Muscle layer of duodenum (tissue), 2 donors: ENCODE measurements at regions not wholly inside any gene's neighbourhood (a gene's known extent, or its start where the extent isn't known, plus 50 kb on each side); places are given as distances from the start of the nearest gene placed in this dataset.

ENCODE experiments used
- H3K27ac ChIP-seq: one replicate; pipeline ENCODE4 v1.7.0; 2013; ENCODE audit warnings: mild to moderate bottlenecking, low read length
- H3K27me3 ChIP-seq: one replicate; pipeline ENCODE4 v1.7.0; 2013; ENCODE audit warnings: low read depth, mild to moderate bottlenecking, control low read depth, low read length
- H3K36me3 ChIP-seq, 2 donors: one replicate each; pipeline ENCODE4 v1.7.0; 2013; ENCODE audit warnings: low read length in 2 of 2, control low read depth in 1 of 2, mild to moderate bottlenecking in 1 of 2; ENCODE audit not compliant: insufficient read depth in 2 of 2, control insufficient read depth in 1 of 2
- H3K4me1 ChIP-seq, 2 donors: one replicate each; pipeline ENCODE4 v1.7.0; 2013; ENCODE audit warnings: low read length in 2 of 2, mild to moderate bottlenecking in 2 of 2, control low read depth in 1 of 2, moderate library complexity in 1 of 2; ENCODE audit not compliant: insufficient read depth in 2 of 2, control insufficient read depth in 1 of 2
- H3K4me3 ChIP-seq, 2 donors: one replicate each; pipeline ENCODE4 v1.7.0; 2013; ENCODE audit warnings: low read length in 2 of 2, low read depth in 1 of 2, mild to moderate bottlenecking in 1 of 2
- H3K9me3 ChIP-seq, 2 donors: one replicate each; pipeline ENCODE4 v1.7.0; 2013; ENCODE audit warnings: low read length in 2 of 2, control low read depth in 1 of 2, mild to moderate bottlenecking in 1 of 2; ENCODE audit not compliant: control insufficient read depth in 1 of 2
- donor health status: healthy.

- Histone ChIP-seq H3K36me3 (no peaks in the 10 kb centered on the region), H3K4me1 (no peaks in the 10 kb centered on the region), H3K9me3 (no peaks in the 10 kb centered on the region), H3K4me3 (no peak overlapping the region), H3K27ac (no peak overlapping the region), H3K27me3 (no peaks in the 10 kb centered on the region)
These were observed 213.0 kb upstream of the IL12B start for GRCh38 chr5:159543326-159543725.

GRCh38 chr5:159545156-159545555, 214.9 kb upstream of the IL12B start:
- no peaks in the 10 kb centered on the region for H3K27me3 ChIP-seq
- H3K9me3 ChIP-seq, result no peaks in the 10 kb centered on the region
- H3K4me1 ChIP-seq, result no peaks in the 10 kb centered on the region
- H3K4me3 ChIP-seq, result no peak overlapping the region
- H3K36me3 ChIP-seq, result no peaks in the 10 kb centered on the region
- H3K27ac ChIP-seq, result no peak overlapping the region

DNA sequence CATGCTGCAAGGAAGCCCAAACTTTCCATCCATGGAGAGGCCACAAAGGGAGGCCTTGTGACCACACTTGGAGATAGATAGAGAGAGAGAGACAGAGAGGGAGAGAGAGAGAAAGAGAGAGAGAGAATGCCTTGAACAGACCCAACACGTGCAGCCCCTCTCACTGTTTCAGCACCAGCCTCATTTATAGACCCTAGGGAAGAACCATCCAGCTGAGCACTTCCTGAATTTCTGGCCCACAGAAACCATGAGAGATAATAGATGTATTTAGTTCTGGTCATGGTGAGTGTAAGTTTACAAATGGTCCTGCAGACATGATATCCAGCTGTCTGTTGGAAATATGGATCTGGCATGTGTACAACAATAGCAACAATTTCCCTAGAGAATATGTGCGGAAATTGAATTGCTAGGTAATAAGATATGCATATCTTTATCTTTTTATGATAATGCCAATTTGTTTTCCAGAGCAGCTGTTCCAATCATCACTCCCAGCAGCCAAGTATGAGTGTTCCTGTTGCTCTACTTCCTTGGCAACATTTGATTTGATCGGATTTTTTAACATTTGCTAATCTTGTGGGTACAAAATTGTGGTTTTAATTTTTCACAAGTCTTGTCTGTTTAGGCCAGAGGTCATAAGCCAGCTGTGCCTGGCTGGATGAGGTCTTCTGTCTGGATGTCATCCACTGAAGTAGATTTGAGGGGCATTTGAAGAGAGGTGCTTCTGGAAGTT, 217.3 kb upstream of the IL12B start:
- Histone ChIP-seq H3K27me3 (no peaks in the 10 kb centered on the region), H3K36me3 (no peaks in the 10 kb centered on the region), H3K9me3 (no peaks in the 10 kb centered on the region), H3K4me3 (no peak overlapping the region), H3K4me1 (no peaks in the 10 kb centered on the region), H3K27ac (no peak overlapping the region)

DNA sequence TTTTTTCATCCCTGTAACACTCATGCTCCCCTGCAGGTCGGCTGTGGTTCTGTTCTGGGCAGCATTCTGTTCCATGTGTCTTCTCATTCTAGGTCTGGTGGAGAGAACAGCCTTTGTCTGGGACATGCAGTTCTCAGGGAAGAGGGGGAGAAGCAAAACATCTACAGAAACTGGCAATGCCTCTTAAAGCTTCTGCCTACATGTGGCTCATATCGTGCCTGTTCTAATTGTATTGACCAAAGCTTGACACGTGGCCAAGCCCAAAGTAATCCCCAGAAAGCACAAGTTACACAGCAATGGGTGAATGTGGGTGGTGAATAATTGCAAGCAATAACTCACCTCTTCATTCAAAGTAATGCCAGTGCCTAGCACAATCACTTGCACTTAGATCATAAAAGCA, 218.2 kb upstream of the IL12B start:
- Histone ChIP-seq H3K27ac (no peak overlapping the region), H3K9me3 (no peaks in the 10 kb centered on the region), H3K4me3 (no peak overlapping the region), H3K27me3 (no peaks in the 10 kb centered on the region), H3K4me1 (no peaks in the 10 kb centered on the region), H3K36me3 (no peaks in the 10 kb centered on the region)

GRCh38 chr5:159549046-159549445, 218.8 kb upstream of the IL12B start:
- Histone ChIP-seq H3K27ac (no peak overlapping the region), H3K27me3 (no peaks in the 10 kb centered on the region), H3K4me3 (no peak overlapping the region), H3K36me3 (no peaks in the 10 kb centered on the region), H3K9me3 (no peaks in the 10 kb centered on the region), H3K4me1 (no peaks in the 10 kb centered on the region)

DNA sequence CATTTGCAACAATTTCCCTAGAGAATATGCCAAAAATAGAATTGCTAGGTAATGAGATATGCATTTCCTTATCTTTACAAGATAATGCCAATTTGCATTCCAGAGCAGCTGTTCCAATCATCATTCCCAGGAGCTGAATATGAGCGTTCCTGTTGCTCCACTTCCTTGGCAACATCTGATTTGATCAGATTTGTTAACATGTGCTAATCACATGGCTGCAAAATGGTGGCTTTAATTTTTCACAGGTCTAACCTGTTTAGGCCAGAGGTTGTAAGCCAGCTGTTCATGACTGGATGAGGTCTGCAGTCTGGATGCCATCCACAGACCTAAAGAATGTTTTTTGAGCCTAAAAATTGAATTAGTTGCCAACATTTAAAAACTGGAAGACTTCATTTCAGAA, 220.7 kb upstream of the IL12B start:
- no peaks in the 10 kb centered on the region for H3K4me1 ChIP-seq

GRCh38 chr5:159552751-159553150, 222.5 kb upstream of the IL12B start:
- Histone ChIP-seq H3K4me1 (no peaks in the 10 kb centered on the region), H3K4me3 (no peak overlapping the region), H3K27ac (no peak overlapping the region)

More for the DNA sequence above, 220.7 kb upstream of the IL12B start:
- no peaks in the 10 kb centered on the region for H3K9me3 ChIP-seq
- no peaks in the 10 kb centered on the region for H3K36me3 ChIP-seq
- no peaks in the 10 kb centered on the region for H3K27me3 ChIP-seq
- no peak overlapping the region for H3K27ac ChIP-seq
- H3K4me3 ChIP-seq, result no peak overlapping the region

GRCh38 chr5:159553792-159554191, 223.5 kb upstream of the IL12B start:
- H3K36me3 ChIP-seq, result no peaks in the 10 kb centered on the region
- H3K9me3 ChIP-seq, result no peaks in the 10 kb centered on the region
- no peak overlapping the region for H3K27ac ChIP-seq
- no peaks in the 10 kb centered on the region for H3K27me3 ChIP-seq
- H3K4me3 ChIP-seq, result no peak overlapping the region
- no peaks in the 10 kb centered on the region for H3K4me1 ChIP-seq

More at GRCh38 chr5:159552751-159553150, 222.5 kb upstream of the IL12B start:
- H3K9me3 ChIP-seq, result no peaks in the 10 kb centered on the region
- H3K27me3 ChIP-seq, result no peaks in the 10 kb centered on the region
- no peaks in the 10 kb centered on the region for H3K36me3 ChIP-seq

- Histone ChIP-seq H3K27me3 (no peaks in the 10 kb centered on the region), H3K27ac (no peak overlapping the region), H3K9me3 (no peaks in the 10 kb centered on the region), H3K4me1 (no peaks in the 10 kb centered on the region), H3K36me3 (no peaks in the 10 kb centered on the region), H3K4me3 (no peak overlapping the region)
These were observed 224.8 kb upstream of the IL12B start for GRCh38 chr5:159555084-159555483.

- no peaks in the 10 kb centered on the region for H3K36me3 ChIP-seq
- no peak overlapping the region for H3K4me3 ChIP-seq
- H3K4me1 ChIP-seq, result no peaks in the 10 kb centered on the region
- no peaks in the 10 kb centered on the region for H3K9me3 ChIP-seq
- no peak overlapping the region for H3K27ac ChIP-seq
- no peaks in the 10 kb centered on the region for H3K27me3 ChIP-seq
These were observed 229.1 kb upstream of the IL12B start for GRCh38 chr5:159559337-159559736.

GRCh38 chr5:159560088-159560487, 229.8 kb upstream of the IL12B start:
- H3K4me1 ChIP-seq, result no peaks in the 10 kb centered on the region
- H3K36me3 ChIP-seq, result no peaks in the 10 kb centered on the region
- no peak overlapping the region for H3K27ac ChIP-seq
- no peak overlapping the region for H3K4me3 ChIP-seq
- no peaks in the 10 kb centered on the region for H3K9me3 ChIP-seq
- H3K27me3 ChIP-seq, result no peaks in the 10 kb centered on the region

GRCh38 chr5:159564031-159564430, 233.7 kb upstream of the IL12B start:
- Histone ChIP-seq H3K4me3 (no peak overlapping the region), H3K9me3 (no peaks in the 10 kb centered on the region), H3K27ac (no peak overlapping the region), H3K4me1 (no peaks in the 10 kb centered on the region), H3K36me3 (no peaks in the 10 kb centered on the region), H3K27me3 (no peaks in the 10 kb centered on the region)
